PC-9 (cell line): ENCODE measurements at regions not wholly inside any gene's neighbourhood (a gene's known extent, or its start where the extent isn't known, plus 50 kb on each side); places are given as distances from the start of the nearest gene placed in this dataset.

Source experiments
- EZH2 ChIP-seq: fragments of 200-600 bp; sonication (generic); IDR thresholded peaks from 2 replicates; pipeline ENCODE4 v1.8.0; 2017; ENCODE audit warnings: antibody characterized with exemption, low read depth
- TF ChIP-seq, protein P1 (sequence below): fragments of 200-600 bp; sonication (generic); conservative IDR thresholded peaks from 2 replicates; pipeline ENCODE4 v1.6.1; 2017; ENCODE audit warnings: mixed run types, antibody characterized with exemption, mild to moderate bottlenecking, moderate library complexity

DNA sequence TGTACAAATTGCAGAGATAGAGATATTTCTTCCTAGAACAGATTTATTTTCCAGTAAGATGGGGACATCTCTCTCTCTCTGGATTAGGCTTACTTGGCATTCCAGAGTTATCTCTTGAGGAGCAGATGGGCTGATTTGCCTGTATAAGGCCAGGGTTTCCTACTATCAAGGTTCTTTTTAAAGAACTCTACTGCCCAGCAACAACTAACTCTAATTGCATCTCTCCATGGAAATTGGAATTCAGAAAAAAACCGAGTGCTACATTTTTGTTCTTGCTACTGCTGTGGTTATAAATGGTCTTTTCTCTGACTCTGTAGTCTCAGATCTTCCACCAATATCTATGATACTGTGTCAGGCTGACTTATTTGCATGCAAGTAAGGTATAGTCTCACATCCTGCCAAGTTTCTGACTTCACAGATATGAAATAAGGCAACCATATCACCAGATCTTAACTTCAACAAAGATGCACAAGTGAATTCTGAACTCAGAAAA, 161.1 kb downstream of the CRPPA start:
- no peak for TF ChIP-seq EZH2
- TF ChIP-seq, protein P1, sequence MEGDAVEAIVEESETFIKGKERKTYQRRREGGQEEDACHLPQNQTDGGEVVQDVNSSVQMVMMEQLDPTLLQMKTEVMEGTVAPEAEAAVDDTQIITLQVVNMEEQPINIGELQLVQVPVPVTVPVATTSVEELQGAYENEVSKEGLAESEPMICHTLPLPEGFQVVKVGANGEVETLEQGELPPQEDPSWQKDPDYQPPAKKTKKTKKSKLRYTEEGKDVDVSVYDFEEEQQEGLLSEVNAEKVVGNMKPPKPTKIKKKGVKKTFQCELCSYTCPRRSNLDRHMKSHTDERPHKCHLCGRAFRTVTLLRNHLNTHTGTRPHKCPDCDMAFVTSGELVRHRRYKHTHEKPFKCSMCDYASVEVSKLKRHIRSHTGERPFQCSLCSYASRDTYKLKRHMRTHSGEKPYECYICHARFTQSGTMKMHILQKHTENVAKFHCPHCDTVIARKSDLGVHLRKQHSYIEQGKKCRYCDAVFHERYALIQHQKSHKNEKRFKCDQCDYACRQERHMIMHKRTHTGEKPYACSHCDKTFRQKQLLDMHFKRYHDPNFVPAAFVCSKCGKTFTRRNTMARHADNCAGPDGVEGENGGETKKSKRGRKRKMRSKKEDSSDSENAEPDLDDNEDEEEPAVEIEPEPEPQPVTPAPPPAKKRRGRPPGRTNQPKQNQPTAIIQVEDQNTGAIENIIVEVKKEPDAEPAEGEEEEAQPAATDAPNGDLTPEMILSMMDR: no peak
